ENCODE measurements at regions not wholly inside any gene's neighbourhood (a gene's known extent, or its start where the extent isn't known, plus 50 kb on each side); places are given as distances from the start of the nearest gene placed in this dataset.

DNA sequence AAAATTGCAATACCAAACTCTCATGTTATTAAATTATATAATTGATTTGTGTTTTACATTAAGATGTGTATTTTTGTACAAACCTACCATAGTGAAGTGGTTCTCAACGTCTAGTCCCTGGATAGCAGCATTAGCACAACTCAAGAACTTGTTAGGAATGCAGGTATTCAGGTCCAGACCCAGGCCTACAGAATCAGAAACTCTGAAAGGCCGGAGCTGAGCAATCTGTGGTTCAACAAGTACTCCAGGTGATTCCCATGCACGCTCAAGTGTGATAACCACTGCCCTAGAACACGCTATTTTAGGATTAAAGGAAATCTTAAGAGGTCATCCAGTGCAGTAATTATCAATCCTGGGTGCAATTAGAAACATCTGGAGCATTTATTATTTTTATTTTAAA lies 456.3 kb downstream of the IRS2 start:
- Histone ChIP-seq H4K20me1 (ENCODE audit: control insufficient read depth, insufficient read depth) (no peaks in the 10 kb centered on the region), H3K4me3 (no peak overlapping the region), H3K4me1 (ENCODE audit: control insufficient read depth, insufficient read depth, low read length) (no peaks in the 10 kb centered on the region), H2AFZ (ENCODE audit: control insufficient read depth, low read depth, low read length) (no peak overlapping the region), H3K9ac (ENCODE audit: control insufficient read depth, insufficient read depth, low read length) (no peak overlapping the region), H3K27ac (ENCODE audit: control insufficient read depth, insufficient read depth) (no peak overlapping the region), H3K4me2 (ENCODE audit: control insufficient read depth, insufficient read depth) (no peak overlapping the region), H3K36me3 (ENCODE audit: control insufficient read depth in 2 of 2, insufficient read depth in 2 of 2, low read length in 1 of 2) (no peaks in the 10 kb centered on the region), H3K79me2 (ENCODE audit: control insufficient read depth, insufficient read depth, low read length) (no peaks in the 10 kb centered on the region), H3K27me3 (replicated peaks in 1 of 2; ENCODE audit: control insufficient read depth in 2 of 2, insufficient read depth in 2 of 2, low read length in 1 of 2) (no peaks in the 10 kb centered on the region), H3K9me3 (replicated peaks; ENCODE audit: control insufficient read depth, insufficient read depth, low read length) (no peaks in the 10 kb centered on the region)
- ChIA-PET RAD21 (ENCODE audit: unreplicated experiment) (no interaction called here), POLR2A (no interaction called here), SMC1A (ENCODE audit: uncharacterized antibody, unreplicated experiment) (no interaction called here), CTCF (no interaction called here)
- no TSS peak for BruUV-seq (replicated peaks)
- intact Hi-C loops (cut with micrococcal nuclease; ENCODE audit: unreplicated experiment), result no loop called here
- WGBS (ENCODE audit: insufficient coverage, insufficient replicate concordance, low lambda C conversion rate, missing lambda C conversion rate), result 8% methylated on average over 4 of the region's 4 CpGs
- in situ Hi-C loops (cut with MboI), result no loop called here
- no peak for DNase-seq (ENCODE audit: low read depth, low spot score)
- TF ChIP-seq, protein P1, sequence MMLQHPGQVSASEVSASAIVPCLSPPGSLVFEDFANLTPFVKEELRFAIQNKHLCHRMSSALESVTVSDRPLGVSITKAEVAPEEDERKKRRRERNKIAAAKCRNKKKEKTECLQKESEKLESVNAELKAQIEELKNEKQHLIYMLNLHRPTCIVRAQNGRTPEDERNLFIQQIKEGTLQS (IDR thresholded peaks at IDR 0.05; ENCODE audit: borderline replicate concordance, extremely low read depth, low read depth, low read length), result no peak
- TF ChIP-seq, protein P2, sequence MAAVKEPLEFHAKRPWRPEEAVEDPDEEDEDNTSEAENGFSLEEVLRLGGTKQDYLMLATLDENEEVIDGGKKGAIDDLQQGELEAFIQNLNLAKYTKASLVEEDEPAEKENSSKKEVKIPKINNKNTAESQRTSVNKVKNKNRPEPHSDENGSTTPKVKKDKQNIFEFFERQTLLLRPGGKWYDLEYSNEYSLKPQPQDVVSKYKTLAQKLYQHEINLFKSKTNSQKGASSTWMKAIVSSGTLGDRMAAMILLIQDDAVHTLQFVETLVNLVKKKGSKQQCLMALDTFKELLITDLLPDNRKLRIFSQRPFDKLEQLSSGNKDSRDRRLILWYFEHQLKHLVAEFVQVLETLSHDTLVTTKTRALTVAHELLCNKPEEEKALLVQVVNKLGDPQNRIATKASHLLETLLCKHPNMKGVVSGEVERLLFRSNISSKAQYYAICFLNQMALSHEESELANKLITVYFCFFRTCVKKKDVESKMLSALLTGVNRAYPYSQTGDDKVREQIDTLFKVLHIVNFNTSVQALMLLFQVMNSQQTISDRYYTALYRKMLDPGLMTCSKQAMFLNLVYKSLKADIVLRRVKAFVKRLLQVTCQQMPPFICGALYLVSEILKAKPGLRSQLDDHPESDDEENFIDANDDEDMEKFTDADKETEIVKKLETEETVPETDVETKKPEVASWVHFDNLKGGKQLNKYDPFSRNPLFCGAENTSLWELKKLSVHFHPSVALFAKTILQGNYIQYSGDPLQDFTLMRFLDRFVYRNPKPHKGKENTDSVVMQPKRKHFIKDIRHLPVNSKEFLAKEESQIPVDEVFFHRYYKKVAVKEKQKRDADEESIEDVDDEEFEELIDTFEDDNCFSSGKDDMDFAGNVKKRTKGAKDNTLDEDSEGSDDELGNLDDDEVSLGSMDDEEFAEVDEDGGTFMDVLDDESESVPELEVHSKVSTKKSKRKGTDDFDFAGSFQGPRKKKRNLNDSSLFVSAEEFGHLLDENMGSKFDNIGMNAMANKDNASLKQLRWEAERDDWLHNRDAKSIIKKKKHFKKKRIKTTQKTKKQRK (IDR thresholded peaks at IDR 0.05; ENCODE audit: low read depth, low read length), result no peak
- TF ChIP-seq GABPA (IDR thresholded peaks at IDR 0.05; ENCODE audit: low read depth) (no peak), ETV6 (conservative IDR thresholded peaks at IDR 0.05 in 1 of 2, IDR thresholded peaks at IDR 0.05 in 1 of 2; ENCODE audit: borderline replicate concordance in 1 of 2, low read depth in 1 of 2) (no peak), YBX1 (IDR thresholded peaks at IDR 0.05) (no peak), KDM1A (IDR thresholded peaks at IDR 0.05; ENCODE audit: borderline replicate concordance) (no peak), KLF5 (IDR thresholded peaks at IDR 0.05; ENCODE audit: partially characterized antibody) (no peak), ATF2 (IDR thresholded peaks at IDR 0.05; ENCODE audit: low read length) (no peak)
- no peak for FAIRE-seq
- no peak for ATAC-seq

Data from GM12878 (cell line).